Lower leg skin (tissue), 4 donors: ENCODE measurements at regions not wholly inside any gene's neighbourhood (a gene's known extent, or its start where the extent isn't known, plus 50 kb on each side); places are given as distances from the start of the nearest gene placed in this dataset.

Experiments
- DNase-seq, 2 donors: peaks; one replicate each; pipeline ENCODE4 v3.0.0-alpha.2; 2019; ENCODE audit warnings: low spot score in 2 of 2
- H3K4me3 ChIP-seq: fragments of 200-600 bp; sonication (generic); 2 replicates; pipeline ENCODE4 v1.5.1; 2017; ENCODE audit warnings: mild to moderate bottlenecking, low read depth; ENCODE audit not compliant: poor library complexity, severe bottlenecking
- POLR2A ChIP-seq, 2 donors: fragments of 450-650 bp; IDR thresholded peaks; one replicate each; pipeline ENCODE4 v1.6.1; 2016 to 2017; ENCODE audit warnings: antibody characterized with exemption in 2 of 2, mild to moderate bottlenecking in 1 of 2, moderate library complexity in 1 of 2
- WGBS, 2 donors: methylation state at CpG; one replicate each; pipeline ENCODE4 v1.1.5; 2018; 5-methylcytosine and 5-hydroxymethylcytosine counted together
- intact Hi-C: fragments of 100-400 bp; cut with DNase I; formaldehyde crosslinking; loops from one replicate; pipeline ENCODE4 v1.15.0; 2023; ENCODE audit warnings: low total_unique reads
- TF ChIP-seq, protein P1 (sequence below), 3 donors: fragments of 450-650 bp; IDR thresholded peaks; one replicate each; pipeline ENCODE4 v1.5.1; 2016; ENCODE audit warnings: antibody characterized with exemption in 3 of 3, mild to moderate bottlenecking in 3 of 3, moderate library complexity in 2 of 3

DNA sequence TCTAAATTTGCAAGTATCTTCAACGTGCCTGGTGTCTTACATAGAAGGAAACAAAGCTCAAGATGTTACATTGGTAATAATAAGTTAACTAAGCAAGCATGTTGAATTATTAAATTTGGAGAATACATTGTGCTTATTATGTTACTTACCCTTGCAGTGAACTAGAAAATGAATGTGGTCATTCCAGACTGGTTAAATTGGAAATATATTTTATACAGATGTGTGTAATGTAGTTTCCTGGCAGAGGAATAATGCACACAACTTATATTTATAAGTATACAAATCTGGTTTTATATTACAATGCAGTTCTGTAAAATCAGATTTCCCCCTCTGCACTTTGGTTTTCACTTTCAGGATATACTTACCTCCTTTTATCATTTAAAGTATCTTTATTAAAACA lies 159.9 kb upstream of the SLIT2 start:
- 41 to 48% methylated on average over 1 of the region's 1 CpG for WGBS, 2 donors
- TF ChIP-seq POLR2A (IDR thresholded peaks at IDR 0.05), result no peak
- TF ChIP-seq, protein P1, sequence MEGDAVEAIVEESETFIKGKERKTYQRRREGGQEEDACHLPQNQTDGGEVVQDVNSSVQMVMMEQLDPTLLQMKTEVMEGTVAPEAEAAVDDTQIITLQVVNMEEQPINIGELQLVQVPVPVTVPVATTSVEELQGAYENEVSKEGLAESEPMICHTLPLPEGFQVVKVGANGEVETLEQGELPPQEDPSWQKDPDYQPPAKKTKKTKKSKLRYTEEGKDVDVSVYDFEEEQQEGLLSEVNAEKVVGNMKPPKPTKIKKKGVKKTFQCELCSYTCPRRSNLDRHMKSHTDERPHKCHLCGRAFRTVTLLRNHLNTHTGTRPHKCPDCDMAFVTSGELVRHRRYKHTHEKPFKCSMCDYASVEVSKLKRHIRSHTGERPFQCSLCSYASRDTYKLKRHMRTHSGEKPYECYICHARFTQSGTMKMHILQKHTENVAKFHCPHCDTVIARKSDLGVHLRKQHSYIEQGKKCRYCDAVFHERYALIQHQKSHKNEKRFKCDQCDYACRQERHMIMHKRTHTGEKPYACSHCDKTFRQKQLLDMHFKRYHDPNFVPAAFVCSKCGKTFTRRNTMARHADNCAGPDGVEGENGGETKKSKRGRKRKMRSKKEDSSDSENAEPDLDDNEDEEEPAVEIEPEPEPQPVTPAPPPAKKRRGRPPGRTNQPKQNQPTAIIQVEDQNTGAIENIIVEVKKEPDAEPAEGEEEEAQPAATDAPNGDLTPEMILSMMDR (IDR thresholded peaks at IDR 0.05), result no peak
- DNase-seq, result no peak
- intact Hi-C loops, result no loop called here
- H3K4me3 ChIP-seq, result no peak overlapping the region

DNA sequence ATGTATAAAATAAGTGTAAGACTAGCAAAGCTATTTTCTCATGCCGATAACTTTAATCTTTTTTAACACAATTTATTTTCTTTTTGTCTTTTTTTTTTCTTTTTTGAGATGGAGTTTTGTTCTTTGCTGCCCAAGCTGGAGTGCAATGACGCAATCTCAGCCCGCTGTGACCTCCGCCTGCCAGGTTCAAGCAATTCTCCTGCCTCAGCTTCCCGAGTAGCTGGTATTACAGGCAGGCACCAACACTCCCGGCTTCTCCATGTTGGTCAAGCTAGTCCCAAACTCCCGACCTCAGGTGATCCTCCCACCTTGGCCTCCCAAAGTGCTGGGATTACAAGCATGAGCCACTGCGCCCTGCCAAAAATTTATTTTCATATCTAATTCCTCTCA lies 164.2 kb upstream of the SLIT2 start:
- intact Hi-C loops, result no loop called here
- 92 to 95% methylated on average over 8 of the region's 8 CpGs for WGBS, 2 donors
- DNase-seq, result no peak
- H3K4me3 ChIP-seq, result no peak overlapping the region
- no peak for TF ChIP-seq POLR2A (IDR thresholded peaks at IDR 0.05)
- TF ChIP-seq, protein P1 (IDR thresholded peaks at IDR 0.05), result no peak

DNA sequence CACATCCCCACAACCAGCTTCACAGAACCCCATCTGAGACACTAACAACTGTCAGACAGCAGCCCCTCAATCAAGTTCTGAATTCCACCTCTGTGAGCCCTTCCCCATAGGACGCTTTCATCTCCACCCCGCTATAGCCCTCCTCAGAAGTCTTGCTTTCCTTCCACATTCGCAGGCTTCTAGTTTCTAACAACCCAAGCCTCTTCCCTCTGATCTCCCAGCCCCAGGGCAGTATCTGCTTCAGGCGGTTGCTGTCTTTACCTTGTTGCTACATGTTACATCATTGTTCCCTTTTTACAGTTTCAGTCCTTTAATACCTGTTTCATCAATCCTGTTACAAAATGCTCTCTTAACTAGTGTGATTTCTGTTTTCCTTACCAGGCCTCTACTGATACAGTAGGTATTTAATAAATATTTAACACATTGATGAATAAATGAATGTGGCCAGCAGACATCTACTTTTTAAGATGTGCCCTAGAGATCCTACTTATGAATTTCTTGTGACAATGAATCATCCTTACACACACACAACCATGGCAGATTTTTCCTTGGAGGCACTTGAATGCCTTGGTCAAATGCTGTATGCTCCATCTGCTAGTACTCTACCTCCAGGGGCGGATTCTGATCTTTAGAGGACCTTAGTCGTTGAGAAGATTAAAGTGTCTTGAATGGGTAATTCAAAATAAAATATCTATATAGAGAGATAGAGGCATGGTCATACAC lies 164.7 kb upstream of the SLIT2 start:
- H3K4me3 ChIP-seq, result no peak overlapping the region

DNA sequence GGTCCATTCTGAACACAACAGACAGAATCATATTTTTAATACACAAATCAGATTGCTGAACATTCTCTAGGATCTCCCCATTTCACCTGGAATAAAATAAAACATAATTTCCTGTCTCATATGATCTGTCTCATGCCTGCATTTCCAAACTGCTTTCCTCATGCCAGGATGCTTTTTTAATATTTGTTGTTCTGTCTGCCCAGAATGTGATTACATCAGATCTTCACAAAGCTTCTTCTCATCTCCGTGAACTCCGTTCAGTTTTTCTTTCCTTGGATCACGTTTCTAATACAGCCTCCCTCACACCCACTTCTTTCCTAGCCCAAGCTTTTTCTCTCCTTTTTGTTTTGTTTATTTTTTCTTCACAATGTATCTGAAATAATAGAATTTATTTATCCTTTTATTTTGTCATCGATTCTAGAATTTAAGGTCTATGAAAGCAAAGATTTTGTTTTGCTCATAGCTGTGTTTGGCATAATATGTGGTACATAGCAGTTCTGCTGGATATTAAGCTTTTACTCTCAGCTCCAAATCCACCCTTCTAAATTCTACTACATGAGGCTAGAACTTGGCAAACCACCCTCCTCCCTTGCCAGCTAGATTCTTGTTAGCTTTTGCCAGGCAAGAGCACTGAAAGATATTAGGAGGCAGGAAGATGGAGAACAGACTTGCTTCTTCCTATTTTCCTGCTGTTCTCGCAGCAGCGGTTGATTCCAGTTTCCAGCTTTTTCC lies 165.5 kb upstream of the SLIT2 start:
- 36 to 43% methylated on average over 6 of the region's 6 CpGs for WGBS, 2 donors
- no peak for DNase-seq
- TF ChIP-seq, protein P1 (IDR thresholded peaks at IDR 0.05), result no peak
- intact Hi-C loops, result no loop called here
- no peak overlapping the region for H3K4me3 ChIP-seq

More for the DNA sequence above, 164.7 kb upstream of the SLIT2 start:
- WGBS, 2 donors, result 57 to 61% methylated on average over 6 of the region's 6 CpGs
- no peak for DNase-seq
- intact Hi-C loops, result no loop called here
- TF ChIP-seq, protein P1 (IDR thresholded peaks at IDR 0.05), result no peak
- TF ChIP-seq POLR2A (IDR thresholded peaks at IDR 0.05), result no peak

DNA sequence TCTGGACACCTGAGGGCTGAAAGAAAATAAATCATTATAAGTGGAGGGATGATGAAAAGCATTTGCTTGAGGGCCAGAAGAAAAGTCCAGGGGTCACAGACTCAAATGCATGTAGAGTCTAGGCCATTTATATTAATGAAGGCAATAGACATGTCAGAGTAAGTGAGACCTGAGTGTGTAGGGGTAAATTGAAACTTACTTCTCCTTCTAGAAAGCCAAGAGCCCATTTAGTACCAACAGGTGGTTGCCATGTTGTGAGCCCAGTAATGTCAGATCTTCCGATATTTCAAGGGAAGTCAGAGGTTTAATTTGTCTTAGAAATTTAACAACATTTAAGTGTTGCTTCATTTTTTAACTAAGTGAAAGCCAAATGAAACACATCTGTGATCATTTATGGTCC lies 166.1 kb upstream of the SLIT2 start:
- WGBS, 2 donors, result 61 to 67% methylated on average over 1 of the region's 1 CpG

More for the DNA sequence above, 166.1 kb upstream of the SLIT2 start:
- no peak overlapping the region for H3K4me3 ChIP-seq
- TF ChIP-seq, protein P1 (IDR thresholded peaks at IDR 0.05), result no peak
- no peak for TF ChIP-seq POLR2A (IDR thresholded peaks at IDR 0.05)
- intact Hi-C loops, result no loop called here
- DNase-seq, result no peak
